ENCODE measurements at regions not wholly inside any gene's neighbourhood (a gene's known extent, or its start where the extent isn't known, plus 50 kb on each side); places are given as distances from the start of the nearest gene placed in this dataset.

DNA sequence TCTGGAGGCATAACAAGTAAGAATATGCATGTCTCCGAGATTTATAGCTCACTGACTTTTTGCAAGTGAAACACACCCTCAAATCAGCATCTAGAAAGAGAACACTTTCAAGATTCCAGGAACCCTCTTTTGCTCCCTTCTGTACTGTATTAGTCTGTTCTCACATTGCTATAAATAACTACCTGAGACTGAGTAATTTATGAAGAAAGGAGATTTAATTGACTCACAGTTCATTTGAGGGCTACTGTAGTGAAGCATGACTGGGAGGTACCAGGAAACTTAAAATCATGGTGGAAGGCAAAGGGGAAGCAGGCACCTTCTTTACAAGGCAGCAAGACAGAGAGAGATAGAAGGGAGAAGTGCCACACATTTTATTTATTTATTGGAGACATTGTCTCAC, 269.9 kb downstream of the UTRN start:
- TF ChIP-seq, protein P1, sequence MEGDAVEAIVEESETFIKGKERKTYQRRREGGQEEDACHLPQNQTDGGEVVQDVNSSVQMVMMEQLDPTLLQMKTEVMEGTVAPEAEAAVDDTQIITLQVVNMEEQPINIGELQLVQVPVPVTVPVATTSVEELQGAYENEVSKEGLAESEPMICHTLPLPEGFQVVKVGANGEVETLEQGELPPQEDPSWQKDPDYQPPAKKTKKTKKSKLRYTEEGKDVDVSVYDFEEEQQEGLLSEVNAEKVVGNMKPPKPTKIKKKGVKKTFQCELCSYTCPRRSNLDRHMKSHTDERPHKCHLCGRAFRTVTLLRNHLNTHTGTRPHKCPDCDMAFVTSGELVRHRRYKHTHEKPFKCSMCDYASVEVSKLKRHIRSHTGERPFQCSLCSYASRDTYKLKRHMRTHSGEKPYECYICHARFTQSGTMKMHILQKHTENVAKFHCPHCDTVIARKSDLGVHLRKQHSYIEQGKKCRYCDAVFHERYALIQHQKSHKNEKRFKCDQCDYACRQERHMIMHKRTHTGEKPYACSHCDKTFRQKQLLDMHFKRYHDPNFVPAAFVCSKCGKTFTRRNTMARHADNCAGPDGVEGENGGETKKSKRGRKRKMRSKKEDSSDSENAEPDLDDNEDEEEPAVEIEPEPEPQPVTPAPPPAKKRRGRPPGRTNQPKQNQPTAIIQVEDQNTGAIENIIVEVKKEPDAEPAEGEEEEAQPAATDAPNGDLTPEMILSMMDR (IDR thresholded peaks at IDR 0.05) = no peak
- no peak for TF ChIP-seq ZFX (IDR thresholded peaks at IDR 0.05; ENCODE audit: borderline replicate concordance)

All from 22Rv1 (cell line).